Neural cell (in vitro differentiated cells): ENCODE measurements at regions not wholly inside any gene's neighbourhood (a gene's known extent, or its start where the extent isn't known, plus 50 kb on each side); places are given as distances from the start of the nearest gene placed in this dataset.

Source experiments
- H2AFZ ChIP-seq: fragments of 200-600, 300-800 bp; sonication (generic), shearing (Covaris generic); 2 replicates; pipeline ENCODE4 v1.6.0; 2014; ENCODE audit warnings: low read depth, mild to moderate bottlenecking, antibody characterized with exemption, low read length, moderate library complexity
- H3F3A ChIP-seq: fragments of 200-600 bp; shearing (Covaris generic); 2 replicates; pipeline ENCODE4 v1.6.1; 2016; ENCODE audit warnings: mild to moderate bottlenecking, moderate library complexity, mixed read lengths, antibody characterized with exemption, low read length; ENCODE audit not compliant: insufficient read depth, poor library complexity, severe bottlenecking
- H3K27ac ChIP-seq: fragments of 200-600, 300-800 bp; sonication (generic), shearing (Covaris generic); 2 replicates; pipeline ENCODE4 v1.5.1; 2014; ENCODE audit warnings: mild to moderate bottlenecking, low read length, moderate library complexity
- H3K27me3 ChIP-seq: fragments of 300-800, 200-600 bp; sonication (generic), shearing (Covaris generic); 2 replicates; pipeline ENCODE4 v1.6.0; 2014; ENCODE audit warnings: mild to moderate bottlenecking, low read depth, low read length, moderate library complexity; ENCODE audit not compliant: insufficient read depth
- H3K36me3 ChIP-seq: fragments of 300-800, 200-600 bp; sonication (generic), shearing (Covaris generic); 2 replicates; pipeline ENCODE4 v1.5.1; 2014; ENCODE audit warnings: mild to moderate bottlenecking, antibody characterized with exemption, low read length, moderate library complexity; ENCODE audit not compliant: insufficient read depth
- H3K4me2 ChIP-seq: fragments of 300-800, 200-600 bp; sonication (generic), shearing (Covaris generic); 2 replicates; pipeline ENCODE4 v1.6.0; 2014; ENCODE audit warnings: mild to moderate bottlenecking, low read length
- H3K4me3 ChIP-seq: fragments of 300-800, 200-600 bp; sonication (generic), shearing (Covaris generic); 2 replicates; pipeline ENCODE4 v1.5.1; 2014; ENCODE audit warnings: mild to moderate bottlenecking, low read length, moderate library complexity
- H3K79me2 ChIP-seq: fragments of 200-600 bp; shearing (Covaris generic); replicated peaks from 2 replicates; pipeline ENCODE4 v1.6.0; 2014; ENCODE audit warnings: mild to moderate bottlenecking, low read length, moderate library complexity; ENCODE audit not compliant: insufficient read depth
- H3K9ac ChIP-seq: fragments of 300-800, 200-600 bp; sonication (generic), shearing (Covaris generic); 2 replicates; pipeline ENCODE4 v1.6.1; 2016; ENCODE audit warnings: mild to moderate bottlenecking, low read length, mixed read lengths
- H3K9me2 ChIP-seq: fragments of 200-600 bp; shearing (Covaris generic); 2 replicates; pipeline ENCODE4 v1.6.1; 2016; ENCODE audit warnings: mild to moderate bottlenecking, low read length, mixed read lengths; ENCODE audit not compliant: insufficient read depth
- H3K9me3 ChIP-seq: fragments of 200-600, 300-800 bp; sonication (generic), shearing (Covaris generic); 2 replicates; pipeline ENCODE4 v1.6.1; 2016; ENCODE audit warnings: mild to moderate bottlenecking, mixed run types, low read length, moderate library complexity, mixed read lengths
- H4K20me1 ChIP-seq: fragments of 200-600 bp; shearing (Covaris generic); 2 replicates; pipeline ENCODE4 v1.6.1; 2016; ENCODE audit warnings: mild to moderate bottlenecking, mixed run types; ENCODE audit not compliant: insufficient read depth
- EP300 ChIP-seq: fragments of 450-650 bp; conservative IDR thresholded peaks from 2 replicates; pipeline ENCODE4 v1.6.1; 2014; ENCODE audit warnings: antibody characterized with exemption, mild to moderate bottlenecking, moderate library complexity; ENCODE audit not compliant: poor library complexity, severe bottlenecking
- EZH2 ChIP-seq: fragments of 200-600, 300-800 bp; shearing (Covaris generic), sonication (generic); IDR thresholded peaks from 2 replicates; pipeline ENCODE4 v1.6.1; 2014; ENCODE audit warnings: antibody characterized with exemption, low read length, borderline replicate concordance, mild to moderate bottlenecking; ENCODE audit not compliant: insufficient read depth, poor library complexity, severe bottlenecking
- MXI1 ChIP-seq: fragments of 450-650 bp; conservative IDR thresholded peaks from 2 replicates; pipeline ENCODE4 v1.6.1; 2014; ENCODE audit warnings: antibody characterized with exemption, mild to moderate bottlenecking; ENCODE audit not compliant: poor library complexity, severe bottlenecking
- POLR2AphosphoS5 ChIP-seq: IDR thresholded peaks from 2 replicates; pipeline ENCODE4 v1.6.1; 2012
- RAD21 ChIP-seq: fragments of 450-650 bp; conservative IDR thresholded peaks from 2 replicates; pipeline ENCODE4 v1.6.1; 2014; ENCODE audit warnings: antibody characterized with exemption, mild to moderate bottlenecking, moderate library complexity
- REST ChIP-seq: IDR thresholded peaks from 2 replicates; pipeline ENCODE4 v1.6.1; 2012; ENCODE audit warnings: borderline replicate concordance
- SMC3 ChIP-seq: fragments of 450-650 bp; conservative IDR thresholded peaks from 2 replicates; pipeline ENCODE4 v1.6.1; 2014; ENCODE audit warnings: antibody characterized with exemption, mild to moderate bottlenecking, moderate library complexity; ENCODE audit not compliant: poor library complexity
- TAF1 ChIP-seq: IDR thresholded peaks from 2 replicates; pipeline ENCODE4 v1.6.1; 2012; ENCODE audit warnings: low read depth
- TF ChIP-seq, protein P1 (sequence below): fragments of 450-650 bp; IDR thresholded peaks from 2 replicates; pipeline ENCODE4 v1.5.1; 2014; ENCODE audit warnings: antibody characterized with exemption, mild to moderate bottlenecking, moderate library complexity; ENCODE audit not compliant: poor library complexity, severe bottlenecking

- no peaks in the 10 kb centered on the region for H3K79me2 ChIP-seq
- no peak overlapping the region for H3K4me3 ChIP-seq
- H3K9ac ChIP-seq: no peak overlapping the region
- H3K27me3 ChIP-seq: no peaks in the 10 kb centered on the region
- H3K9me3 ChIP-seq: no peaks in the 10 kb centered on the region
- H3K9me2 ChIP-seq: no peaks in the 10 kb centered on the region
- H3K36me3 ChIP-seq: no peaks in the 10 kb centered on the region
- no peak for TF ChIP-seq REST
- no peak for TF ChIP-seq POLR2AphosphoS5
- TF ChIP-seq RAD21: no peak
- no peak for TF ChIP-seq MXI1
- no peak for TF ChIP-seq EZH2
- TF ChIP-seq TAF1: no peak
- no peak overlapping the region for H3K4me2 ChIP-seq
- H3F3A ChIP-seq: no peaks in the 10 kb centered on the region
- no peak overlapping the region for H3K27ac ChIP-seq
- H2AFZ ChIP-seq: no peak overlapping the region
- no peaks in the 10 kb centered on the region for H4K20me1 ChIP-seq
Measured at GRCh38 chr11:81270686-81271085, 1463.0 kb downstream of the FAM181B start.

GRCh38 chr11:81267246-81267645 lies 1466.4 kb downstream of the FAM181B start:
- H3K9ac ChIP-seq: no peak overlapping the region
- H3K9me2 ChIP-seq: no peaks in the 10 kb centered on the region
- H3F3A ChIP-seq: no peaks in the 10 kb centered on the region
- H3K9me3 ChIP-seq: no peaks in the 10 kb centered on the region
- no peaks in the 10 kb centered on the region for H4K20me1 ChIP-seq
- H3K4me3 ChIP-seq: no peak overlapping the region
- H3K4me2 ChIP-seq: no peak overlapping the region
- H3K27ac ChIP-seq: no peak overlapping the region
- TF ChIP-seq SMC3 (no peak), MXI1 (no peak), TAF1 (no peak), EP300 (no peak), EZH2 (no peak), REST (no peak), RAD21 (no peak), POLR2AphosphoS5 (no peak)
- TF ChIP-seq, protein P1, sequence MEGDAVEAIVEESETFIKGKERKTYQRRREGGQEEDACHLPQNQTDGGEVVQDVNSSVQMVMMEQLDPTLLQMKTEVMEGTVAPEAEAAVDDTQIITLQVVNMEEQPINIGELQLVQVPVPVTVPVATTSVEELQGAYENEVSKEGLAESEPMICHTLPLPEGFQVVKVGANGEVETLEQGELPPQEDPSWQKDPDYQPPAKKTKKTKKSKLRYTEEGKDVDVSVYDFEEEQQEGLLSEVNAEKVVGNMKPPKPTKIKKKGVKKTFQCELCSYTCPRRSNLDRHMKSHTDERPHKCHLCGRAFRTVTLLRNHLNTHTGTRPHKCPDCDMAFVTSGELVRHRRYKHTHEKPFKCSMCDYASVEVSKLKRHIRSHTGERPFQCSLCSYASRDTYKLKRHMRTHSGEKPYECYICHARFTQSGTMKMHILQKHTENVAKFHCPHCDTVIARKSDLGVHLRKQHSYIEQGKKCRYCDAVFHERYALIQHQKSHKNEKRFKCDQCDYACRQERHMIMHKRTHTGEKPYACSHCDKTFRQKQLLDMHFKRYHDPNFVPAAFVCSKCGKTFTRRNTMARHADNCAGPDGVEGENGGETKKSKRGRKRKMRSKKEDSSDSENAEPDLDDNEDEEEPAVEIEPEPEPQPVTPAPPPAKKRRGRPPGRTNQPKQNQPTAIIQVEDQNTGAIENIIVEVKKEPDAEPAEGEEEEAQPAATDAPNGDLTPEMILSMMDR: no peak
- H3K27me3 ChIP-seq: no peaks in the 10 kb centered on the region
- no peak overlapping the region for H2AFZ ChIP-seq
- H3K36me3 ChIP-seq: no peaks in the 10 kb centered on the region
- H3K79me2 ChIP-seq: no peaks in the 10 kb centered on the region
